ENCODE measurements at regions not wholly inside any gene's neighbourhood (a gene's known extent, or its start where the extent isn't known, plus 50 kb on each side); places are given as distances from the start of the nearest gene placed in this dataset.

- H3K4me1 ChIP-seq (ENCODE audit: control insufficient read depth, insufficient read depth, low read length, poor library complexity, severe bottlenecking): no peaks in the 10 kb centered on the region
- no peaks in the 10 kb centered on the region for H3K9me3 Mint-ChIP-seq
- H3K4me3 Mint-ChIP-seq: no peak overlapping the region
- no peaks in the 10 kb centered on the region for H3K27me3 ChIP-seq (ENCODE audit: control insufficient read depth, insufficient read depth, low read length)
- no peaks in the 10 kb centered on the region for H3K36me3 Mint-ChIP-seq
- H3K36me3 ChIP-seq (ENCODE audit: control insufficient read depth, insufficient read depth, low read length): no peaks in the 10 kb centered on the region
- peaks cover 23% of the 10 kb centered on the region for H3K27me3 Mint-ChIP-seq
- DNase-seq (no peak), ATAC-seq (ENCODE audit: low read depth in 2 of 2) (no peak)
- no peak overlapping the region for H3K4me3 ChIP-seq (ENCODE audit: low read depth, low read length)
- H3K27ac ChIP-seq (ENCODE audit: insufficient read depth, low read length, poor library complexity, severe bottlenecking): no peak overlapping the region
- H3K4me1 Mint-ChIP-seq: no peaks in the 10 kb centered on the region
- H3K27ac Mint-ChIP-seq: no peak overlapping the region
- H3K9me3 ChIP-seq (ENCODE audit: control insufficient read depth in 2 of 2, low read length in 2 of 2): no peaks in the 10 kb centered on the region
Measured at GRCh38 chr20:39117491-39117890, 155.3 kb downstream of the DHX35 start.

- Mint-ChIP-seq H3K9me3 (peaks cover 0 to 3% (median 0%) of the 10 kb centered on the region in 7 donors), H3K27ac (no peak overlapping the region), H3K4me1 (no peaks in the 10 kb centered on the region), H3K36me3 (no peaks in the 10 kb centered on the region), H3K27me3 (peaks cover 26% of the 10 kb centered on the region), H3K4me3 (no peak overlapping the region)
- Histone ChIP-seq H3K36me3 (ENCODE audit: control insufficient read depth, insufficient read depth, low read length) (no peaks in the 10 kb centered on the region), H3K4me3 (ENCODE audit: low read depth, low read length) (no peak overlapping the region), H3K4me1 (ENCODE audit: control insufficient read depth, insufficient read depth, low read length, poor library complexity, severe bottlenecking) (no peaks in the 10 kb centered on the region), H3K27me3 (ENCODE audit: control insufficient read depth, insufficient read depth, low read length) (no peaks in the 10 kb centered on the region), H3K27ac (ENCODE audit: insufficient read depth, low read length, poor library complexity, severe bottlenecking) (no peak overlapping the region), H3K9me3 (ENCODE audit: control insufficient read depth in 2 of 2, low read length in 2 of 2) (no peaks in the 10 kb centered on the region)
- no peak for DNase-seq
- ATAC-seq (ENCODE audit: low read depth in 2 of 2): no peak
Measured at GRCh38 chr20:39116020-39116419, 153.9 kb downstream of the DHX35 start.

- DNase-seq (peak in 1 of 3 donors; percentile 5), ATAC-seq (ENCODE audit: low read depth in 2 of 2) (no peak)
- Histone ChIP-seq H3K4me1 (ENCODE audit: control insufficient read depth, insufficient read depth, low read length, poor library complexity, severe bottlenecking) (no peaks in the 10 kb centered on the region), H3K4me3 (ENCODE audit: low read depth, low read length) (no peak overlapping the region), H3K27me3 (ENCODE audit: control insufficient read depth, insufficient read depth, low read length) (peaks cover 7% of the 10 kb centered on the region), H3K27ac (ENCODE audit: insufficient read depth, low read length, poor library complexity, severe bottlenecking) (no peak overlapping the region), H3K36me3 (ENCODE audit: control insufficient read depth, insufficient read depth, low read length) (no peaks in the 10 kb centered on the region), H3K9me3 (ENCODE audit: control insufficient read depth in 2 of 2, low read length in 2 of 2) (no peaks in the 10 kb centered on the region)
- H3K9me3 Mint-ChIP-seq: peaks cover 0 to 4% (median 0%) of the 10 kb centered on the region in 7 donors
- peaks cover 40% of the 10 kb centered on the region for H3K27me3 Mint-ChIP-seq
- no peaks in the 10 kb centered on the region for H3K36me3 Mint-ChIP-seq
- H3K4me3 Mint-ChIP-seq: no peak overlapping the region
- H3K27ac Mint-ChIP-seq: no peak overlapping the region
- H3K4me1 Mint-ChIP-seq: no peaks in the 10 kb centered on the region
Measured at GRCh38 chr20:39112178-39112743, 150.1 kb downstream of the DHX35 start.

GRCh38 chr20:39111359-39112177 is 149.4 kb downstream of the DHX35 start:
- Histone ChIP-seq H3K4me3 (ENCODE audit: low read depth, low read length) (no peak overlapping the region), H3K36me3 (ENCODE audit: control insufficient read depth, insufficient read depth, low read length) (no peaks in the 10 kb centered on the region), H3K4me1 (ENCODE audit: control insufficient read depth, insufficient read depth, low read length, poor library complexity, severe bottlenecking) (no peaks in the 10 kb centered on the region), H3K9me3 (ENCODE audit: control insufficient read depth in 2 of 2, low read length in 2 of 2) (no peaks in the 10 kb centered on the region), H3K27ac (ENCODE audit: insufficient read depth, low read length, poor library complexity, severe bottlenecking) (no peak overlapping the region), H3K27me3 (ENCODE audit: control insufficient read depth, insufficient read depth, low read length) (peaks cover 7% of the 10 kb centered on the region)
- Mint-ChIP-seq H3K9me3 (peaks cover 0 to 4% (median 0%) of the 10 kb centered on the region in 7 donors), H3K27me3 (peaks cover 36% of the 10 kb centered on the region), H3K36me3 (no peaks in the 10 kb centered on the region), H3K27ac (no peak overlapping the region), H3K4me1 (no peaks in the 10 kb centered on the region), H3K4me3 (no peak overlapping the region)
- DNase-seq (no peak), ATAC-seq (ENCODE audit: low read depth in 2 of 2) (no peak)

- H3K27ac Mint-ChIP-seq: no peak overlapping the region
Measured at GRCh38 chr20:39110819-39111136, 148.6 kb downstream of the DHX35 start.

GRCh38 chr20:39109933-39110818 is 148.0 kb downstream of the DHX35 start:
- H3K9me3 Mint-ChIP-seq: peaks cover 0 to 4% (median 0%) of the 10 kb centered on the region in 7 donors

More at GRCh38 chr20:39110819-39111136, 148.6 kb downstream of the DHX35 start:
- Histone ChIP-seq H3K36me3 (ENCODE audit: control insufficient read depth, insufficient read depth, low read length) (no peaks in the 10 kb centered on the region), H3K9me3 (ENCODE audit: control insufficient read depth in 2 of 2, low read length in 2 of 2) (no peaks in the 10 kb centered on the region), H3K27me3 (ENCODE audit: control insufficient read depth, insufficient read depth, low read length) (peaks cover 7% of the 10 kb centered on the region), H3K4me3 (ENCODE audit: low read depth, low read length) (no peak overlapping the region), H3K27ac (ENCODE audit: insufficient read depth, low read length, poor library complexity, severe bottlenecking) (no peak overlapping the region), H3K4me1 (ENCODE audit: control insufficient read depth, insufficient read depth, low read length, poor library complexity, severe bottlenecking) (no peaks in the 10 kb centered on the region)
- Mint-ChIP-seq H3K36me3 (no peaks in the 10 kb centered on the region), H3K4me3 (no peak overlapping the region), H3K4me1 (no peaks in the 10 kb centered on the region), H3K27me3 (peaks cover 33% of the 10 kb centered on the region), H3K9me3 (peaks cover 0 to 4% (median 0%) of the 10 kb centered on the region in 7 donors)
- DNase-seq (no peak), ATAC-seq (ENCODE audit: low read depth in 2 of 2) (no peak)

GRCh38 chr20:39108746-39109145 is 146.6 kb downstream of the DHX35 start:
- H3K4me3 Mint-ChIP-seq: no peak overlapping the region
- Histone ChIP-seq H3K9me3 (ENCODE audit: control insufficient read depth in 2 of 2, low read length in 2 of 2) (peaks cover 0 to 1% of the 10 kb centered on the region in 2 experiments), H3K27me3 (ENCODE audit: control insufficient read depth, insufficient read depth, low read length) (peaks cover 7% of the 10 kb centered on the region), H3K36me3 (ENCODE audit: control insufficient read depth, insufficient read depth, low read length) (no peaks in the 10 kb centered on the region), H3K4me1 (ENCODE audit: control insufficient read depth, insufficient read depth, low read length, poor library complexity, severe bottlenecking) (no peaks in the 10 kb centered on the region), H3K4me3 (ENCODE audit: low read depth, low read length) (no peak overlapping the region), H3K27ac (ENCODE audit: insufficient read depth, low read length, poor library complexity, severe bottlenecking) (no peak overlapping the region)
- no peak for ATAC-seq (ENCODE audit: low read depth in 2 of 2)
- no peak for DNase-seq
- no peaks in the 10 kb centered on the region for H3K4me1 Mint-ChIP-seq
- peaks cover 32% of the 10 kb centered on the region for H3K27me3 Mint-ChIP-seq
- peaks cover 0 to 4% (median 0%) of the 10 kb centered on the region in 7 donors for H3K9me3 Mint-ChIP-seq
- no peaks in the 10 kb centered on the region for H3K36me3 Mint-ChIP-seq
- H3K27ac Mint-ChIP-seq: no peak overlapping the region

More at GRCh38 chr20:39109933-39110818, 148.0 kb downstream of the DHX35 start:
- Histone ChIP-seq H3K4me1 (ENCODE audit: control insufficient read depth, insufficient read depth, low read length, poor library complexity, severe bottlenecking) (no peaks in the 10 kb centered on the region), H3K36me3 (ENCODE audit: control insufficient read depth, insufficient read depth, low read length) (no peaks in the 10 kb centered on the region), H3K27ac (ENCODE audit: insufficient read depth, low read length, poor library complexity, severe bottlenecking) (no peak overlapping the region), H3K27me3 (ENCODE audit: control insufficient read depth, insufficient read depth, low read length) (peaks cover 7% of the 10 kb centered on the region), H3K4me3 (ENCODE audit: low read depth, low read length) (no peak overlapping the region), H3K9me3 (ENCODE audit: control insufficient read depth in 2 of 2, low read length in 2 of 2) (no peaks in the 10 kb centered on the region)
- Mint-ChIP-seq H3K4me3 (no peak overlapping the region), H3K36me3 (no peaks in the 10 kb centered on the region), H3K27me3 (peaks cover 33% of the 10 kb centered on the region), H3K27ac (no peak overlapping the region), H3K4me1 (no peaks in the 10 kb centered on the region)
- no peak for ATAC-seq (ENCODE audit: low read depth in 2 of 2)
- DNase-seq: no peak

All from CD4-positive, CD25-positive, alpha-beta regulatory T cell (primary cell).